GM21526 (cell line): ENCODE measurements at regions not wholly inside any gene's neighbourhood (a gene's known extent, or its start where the extent isn't known, plus 50 kb on each side); places are given as distances from the start of the nearest gene placed in this dataset.
"Not testable (repeated sequence)": the region's sequence is repeated elsewhere in the genome, so short reads cannot be mapped to it uniquely, and the experiment has no call there.

Source experiments
- ATAC-seq: cut with Tn5 transposase; IDR thresholded peaks from one replicate; pipeline ENCODE4 v1.9.1; 2021; ENCODE audit warnings: moderate library complexity; ENCODE audit not compliant: unreplicated experiment, low FRiP score

- no peak for ATAC-seq
These were observed 255.7 kb upstream of the ATP5MC3 start for GRCh38 chr2:175437167-175437566.

DNA sequence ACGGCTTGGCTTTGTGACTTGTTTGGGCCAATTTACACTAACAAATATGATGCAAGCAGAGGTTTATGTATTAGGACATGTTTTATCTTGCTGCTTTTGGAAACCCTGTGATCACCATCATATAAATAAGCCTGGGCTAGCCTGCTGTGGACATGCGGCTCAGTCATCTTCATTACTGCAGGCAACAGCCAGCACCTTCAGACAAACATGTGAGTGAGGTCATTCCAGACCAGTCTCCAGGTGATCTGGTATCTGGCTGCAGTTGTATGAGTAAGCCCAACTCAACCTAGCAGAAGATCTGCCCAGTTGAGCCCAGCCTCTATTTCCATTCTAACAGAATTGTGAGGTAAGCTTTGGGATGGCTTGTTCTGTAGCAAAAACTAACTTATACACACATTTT lies 254.6 kb upstream of the ATP5MC3 start:
- no peak for ATAC-seq

- ATAC-seq = no peak
These were observed 253.5 kb upstream of the ATP5MC3 start for GRCh38 chr2:175435012-175435411.

DNA sequence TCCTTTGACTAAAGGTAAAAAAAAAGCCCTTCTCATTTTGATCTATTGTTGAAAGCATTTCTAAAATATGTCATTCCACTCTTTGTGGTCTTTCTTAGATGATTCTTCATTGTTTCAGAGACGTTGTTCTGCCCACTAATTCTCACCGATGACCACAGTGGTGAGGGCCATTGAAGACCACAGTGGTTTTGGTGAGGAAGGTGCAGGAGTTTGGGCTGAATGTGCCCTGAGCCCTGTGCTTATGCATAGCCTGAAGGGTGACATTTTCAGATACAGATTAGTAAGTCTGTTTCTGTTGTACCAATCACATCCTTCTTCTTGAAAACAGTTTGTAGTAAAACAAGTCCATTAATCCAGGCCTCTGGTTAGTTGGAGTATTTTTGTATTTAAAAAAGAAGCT lies 251.3 kb upstream of the ATP5MC3 start:
- no peak for ATAC-seq

DNA sequence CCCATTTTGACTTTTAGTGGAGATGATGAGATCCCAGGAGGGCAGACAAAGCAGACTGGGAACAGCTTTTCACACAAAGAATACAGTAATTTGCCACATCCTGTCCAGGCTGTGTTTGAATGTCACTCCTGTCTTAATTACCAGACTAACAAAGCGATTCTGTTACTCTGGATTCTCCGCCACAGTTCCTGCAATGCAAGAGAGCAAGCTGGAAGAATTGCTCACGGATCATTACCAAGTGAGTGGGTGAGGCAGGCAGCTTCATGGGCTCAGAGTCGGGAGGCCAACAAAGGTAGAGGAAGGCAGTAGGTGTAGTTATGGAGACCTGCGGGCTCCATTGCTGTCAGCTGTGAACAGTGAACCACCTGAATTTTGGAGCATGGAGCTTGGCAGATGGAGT lies 250.5 kb upstream of the ATP5MC3 start:
- no peak for ATAC-seq

DNA sequence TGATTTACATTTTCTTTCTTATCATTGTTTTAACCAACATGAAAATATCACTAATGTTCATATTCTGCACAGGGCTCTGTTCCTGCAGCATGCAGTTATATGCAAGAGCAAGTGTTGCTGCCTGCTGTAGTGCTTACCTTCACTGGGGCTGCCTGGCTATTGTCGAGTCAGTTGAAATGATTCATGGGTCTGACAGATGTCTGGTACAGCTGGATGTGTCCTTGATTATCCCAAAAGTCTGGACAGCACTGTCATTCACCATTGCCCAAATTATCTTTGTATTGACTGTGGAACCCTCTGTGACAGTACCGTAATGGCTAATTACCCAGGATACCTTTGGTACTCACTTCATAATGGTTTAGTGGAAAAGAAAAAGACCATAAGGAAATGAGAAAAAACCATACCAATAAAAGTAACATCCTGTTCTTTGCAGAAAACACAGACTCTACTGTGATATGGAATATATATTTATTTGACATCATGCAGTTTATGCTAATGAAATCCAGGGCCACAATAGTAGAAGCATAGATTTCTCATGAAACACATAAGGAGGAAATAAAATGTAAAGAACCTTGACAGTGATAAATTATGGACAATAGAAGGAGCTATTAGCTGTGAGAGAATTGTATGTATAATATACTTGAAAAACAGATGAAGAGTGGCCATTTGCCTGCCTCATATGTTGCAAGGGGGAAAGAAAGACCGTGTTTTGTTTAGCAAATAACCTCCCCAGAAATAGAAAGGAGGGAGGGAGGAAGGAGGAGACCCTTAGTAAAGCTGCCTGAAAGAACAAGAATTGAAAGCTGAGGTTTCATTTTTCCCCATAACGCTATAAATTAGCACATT lies 249.8 kb upstream of the ATP5MC3 start:
- no peak for ATAC-seq

GRCh38 chr2:175430236-175430635 lies 248.7 kb upstream of the ATP5MC3 start:
- no peak for ATAC-seq

- ATAC-seq = no peak
These were observed 236.8 kb upstream of the ATP5MC3 start for GRCh38 chr2:175418224-175418835.

- no peak for ATAC-seq
These were observed 233.5 kb upstream of the ATP5MC3 start for GRCh38 chr2:175414882-175415487.

- ATAC-seq = no peak
These were observed 232.8 kb upstream of the ATP5MC3 start for GRCh38 chr2:175414191-175414881.

DNA sequence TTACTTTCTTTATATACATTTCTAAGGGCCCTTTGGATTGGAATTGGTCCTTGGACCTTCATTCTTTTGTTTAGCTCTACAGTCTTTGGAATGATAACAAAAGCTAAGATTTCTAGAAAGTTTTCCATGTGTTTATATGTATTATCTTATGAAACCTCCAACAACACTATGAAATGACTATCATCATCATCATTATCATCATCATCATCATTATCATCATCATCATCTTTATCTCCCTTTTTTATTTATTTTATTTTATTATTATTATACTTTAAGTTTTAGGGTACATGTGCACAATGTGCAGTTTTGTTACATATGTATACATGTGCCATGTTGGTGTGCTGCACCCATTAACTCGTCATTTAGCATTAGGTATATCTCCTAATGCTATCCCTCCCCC lies 229.4 kb upstream of the ATP5MC3 start:
- ATAC-seq = not testable (repeated sequence)

DNA sequence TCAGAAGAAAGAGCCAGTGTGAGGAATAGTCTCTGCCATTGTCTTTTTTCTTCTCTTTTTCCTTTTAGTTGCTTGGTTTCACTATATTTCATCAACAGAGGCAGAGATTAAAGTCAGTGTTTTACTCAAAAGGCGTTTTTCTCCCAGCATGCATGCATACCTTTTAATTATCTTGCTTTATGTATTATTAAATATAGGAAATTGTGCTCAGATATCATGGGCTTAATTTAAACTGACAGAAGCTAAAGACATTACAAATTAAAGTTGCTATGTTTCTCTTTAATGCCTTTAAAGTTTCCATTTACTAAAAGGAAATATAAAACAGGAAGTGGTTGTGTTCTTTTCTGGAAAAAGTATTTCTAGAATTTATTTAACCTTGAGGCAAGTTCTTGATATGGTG lies 223.3 kb upstream of the ATP5MC3 start:
- no peak for ATAC-seq

DNA sequence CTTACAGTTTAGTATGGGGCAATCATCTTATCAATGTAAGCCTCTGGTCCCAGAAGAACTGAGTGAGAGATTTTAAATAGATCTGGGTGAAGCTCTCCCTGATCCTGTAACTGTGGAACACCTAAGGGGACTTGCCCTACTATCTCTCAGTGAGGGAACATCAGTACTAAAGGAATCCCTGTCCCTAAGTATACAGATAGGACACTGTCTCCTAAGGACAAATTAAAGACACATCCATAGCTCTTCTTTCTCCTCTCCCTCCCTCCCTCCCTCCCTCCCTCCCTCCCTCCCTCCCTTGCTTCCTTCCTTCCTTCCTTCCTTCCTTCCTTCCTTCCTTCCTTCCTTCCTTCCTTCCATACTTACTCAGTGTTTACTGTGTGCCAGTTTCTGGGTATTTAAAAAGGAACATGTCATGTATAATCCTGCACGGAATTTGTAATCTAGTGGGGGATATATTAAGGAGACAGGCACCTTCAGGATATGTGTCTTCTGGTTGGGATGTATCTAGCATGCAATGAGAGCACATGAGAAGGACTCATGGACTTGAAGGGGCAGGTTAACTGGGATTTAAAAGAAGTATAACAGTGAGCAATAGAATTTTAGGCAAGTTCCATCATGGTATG lies 222.2 kb upstream of the ATP5MC3 start:
- no peak for ATAC-seq

DNA sequence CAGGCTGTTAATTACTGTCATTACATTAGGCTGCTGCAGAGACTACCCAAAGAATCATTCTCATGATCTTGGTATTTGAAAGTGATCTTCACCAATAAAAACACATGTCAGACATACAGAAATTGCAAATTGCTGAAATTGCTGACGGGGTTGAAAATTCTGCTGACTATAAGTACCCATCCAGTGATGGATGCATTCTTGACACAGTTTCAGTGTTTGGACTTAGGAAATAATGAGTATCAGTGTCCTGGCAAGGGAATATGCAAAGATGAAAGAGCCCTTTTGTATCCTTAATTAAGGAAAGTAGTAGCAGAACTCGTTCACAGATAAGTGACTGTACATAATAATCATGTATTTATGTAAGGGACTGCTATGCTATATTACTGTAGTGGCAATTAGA lies 221.1 kb upstream of the ATP5MC3 start:
- no peak for ATAC-seq

- ATAC-seq = no peak
These were observed 220.5 kb upstream of the ATP5MC3 start for GRCh38 chr2:175401956-175402469.

- no peak for ATAC-seq
These were observed 219.5 kb upstream of the ATP5MC3 start for GRCh38 chr2:175400975-175401374.

- ATAC-seq = no peak
These were observed 217.8 kb upstream of the ATP5MC3 start for GRCh38 chr2:175399326-175399725.

GRCh38 chr2:175398848-175399247 lies 217.3 kb upstream of the ATP5MC3 start:
- no peak for ATAC-seq

DNA sequence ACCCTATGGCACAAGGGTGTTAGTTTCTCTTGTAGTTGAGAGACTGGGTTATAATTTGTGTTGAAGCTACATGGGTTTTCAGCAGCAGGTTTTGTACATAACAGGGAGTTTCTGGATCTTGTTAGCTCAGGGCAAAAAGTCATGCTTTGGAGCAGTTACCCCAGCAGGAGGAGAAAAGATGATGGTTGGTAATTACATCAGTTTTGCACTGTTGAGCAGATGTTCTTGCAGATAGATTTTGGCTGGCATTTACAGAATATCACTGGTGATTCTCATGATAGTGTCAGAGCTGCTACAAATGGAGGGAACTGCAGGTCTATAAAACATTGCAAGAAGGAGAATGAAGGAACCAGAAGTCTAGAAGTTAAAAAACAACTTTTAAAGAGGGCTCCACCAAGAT lies 215.2 kb upstream of the ATP5MC3 start:
- no peak for ATAC-seq

DNA sequence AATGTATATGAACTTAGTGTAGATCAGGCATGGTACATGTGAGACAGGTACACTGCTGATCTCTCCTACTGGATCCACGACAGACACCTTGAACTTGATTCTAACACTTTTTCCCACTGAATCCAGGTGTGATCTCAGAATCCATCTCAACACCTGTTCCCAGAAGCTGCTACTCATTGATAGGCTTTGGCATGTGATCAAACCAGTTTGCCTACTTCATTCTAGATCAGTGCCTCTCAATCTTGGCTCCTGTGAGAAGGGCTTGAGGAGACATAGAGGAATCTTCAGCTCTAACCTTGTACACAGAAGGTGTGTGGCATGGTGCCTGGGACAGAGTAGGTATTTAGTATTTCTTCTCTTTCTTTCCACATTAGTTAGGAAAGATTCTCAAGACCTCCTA lies 212.3 kb upstream of the ATP5MC3 start:
- no peak for ATAC-seq

GRCh38 chr2:175383286-175383685 lies 201.8 kb upstream of the ATP5MC3 start:
- no peak for ATAC-seq
